ENCODE measurements at regions not wholly inside any gene's neighbourhood (a gene's known extent, or its start where the extent isn't known, plus 50 kb on each side); places are given as distances from the start of the nearest gene placed in this dataset.

GRCh38 chr5:67273689-67274356 lies 77.2 kb upstream of the CD180 start:
- H3K27ac ChIP-seq (ENCODE audit: low read depth in 1 of 2, low read length in 2 of 2) = no peak overlapping the region
- H3K4me3 ChIP-seq (ENCODE audit: low read depth in 1 of 3, low read length in 3 of 3) = no peak overlapping the region
- H3K9ac ChIP-seq (ENCODE audit: low read depth in 1 of 2, low read length in 2 of 2) = no peak overlapping the region
- peaks cover 6 to 8% (median 7%) of the 10 kb centered on the region in 4 donors for H3K4me1 ChIP-seq (ENCODE audit: control insufficient read depth in 4 of 4, insufficient read depth in 4 of 4, low read length in 3 of 4)
- 93% methylated on average over 9 of the region's 9 CpGs for WGBS
- TF ChIP-seq ZBTB33 (IDR thresholded peaks at IDR 0.05) = no peak
- no peak for TF ChIP-seq MAX (IDR thresholded peaks at IDR 0.05)
- no peak for TF ChIP-seq RAD21 (IDR thresholded peaks at IDR 0.05)
- no peak for TF ChIP-seq FOXA1 (IDR thresholded peaks at IDR 0.05)
- no peak for TF ChIP-seq RXRA (IDR thresholded peaks at IDR 0.05)
- no peak for TF ChIP-seq JUND (IDR thresholded peaks at IDR 0.05)
- TF ChIP-seq TAF1 (conservative IDR thresholded peaks at IDR 0.05) = no peak
- no peak for TF ChIP-seq NR2F2 (IDR thresholded peaks at IDR 0.05)
- no peak for TF ChIP-seq CTCF (IDR thresholded peaks at IDR 0.05; ENCODE audit: low read depth, low read length, missing input control)
- H3K36me3 ChIP-seq (ENCODE audit: control insufficient read depth in 4 of 4, insufficient read depth in 3 of 4, low read depth in 1 of 4, low read length in 3 of 4) = no peaks in the 10 kb centered on the region
- H3K27me3 ChIP-seq (ENCODE audit: control insufficient read depth in 4 of 4, insufficient read depth in 4 of 4, low read length in 3 of 4) = no peaks in the 10 kb centered on the region
- H3K9me3 ChIP-seq (ENCODE audit: control insufficient read depth in 4 of 4, low read length in 3 of 4) = peaks cover 4 to 11% (median 7%) of the 10 kb centered on the region in 4 donors
- no peak for DNase-seq (ENCODE audit: low spot score)

GRCh38 chr5:67272453-67273130 lies 76.0 kb upstream of the CD180 start:
- DNase-seq (ENCODE audit: low spot score) = no peak
- TF ChIP-seq YY1 (IDR thresholded peaks at IDR 0.05) (no peak), REST (IDR thresholded peaks at IDR 0.05) (no peak), TAF1 (conservative IDR thresholded peaks at IDR 0.05) (no peak), EGR1 (IDR thresholded peaks at IDR 0.05; ENCODE audit: low read depth in 2 of 2) (no peak), FOXA1 (IDR thresholded peaks at IDR 0.05) (no peak), SP1 (IDR thresholded peaks at IDR 0.05) (no peak), ZBTB33 (IDR thresholded peaks at IDR 0.05) (no peak), ATF3 (IDR thresholded peaks at IDR 0.05) (no peak), FOXA2 (IDR thresholded peaks at IDR 0.05) (no peak), RAD21 (IDR thresholded peaks at IDR 0.05) (no peak), CTCF (IDR thresholded peaks at IDR 0.05; ENCODE audit: low read depth, low read length, missing input control) (no peak), NR2F2 (IDR thresholded peaks at IDR 0.05) (no peak), HNF4A (conservative IDR thresholded peaks at IDR 0.05) (no peak), MAX (IDR thresholded peaks at IDR 0.05) (no peak), JUND (IDR thresholded peaks at IDR 0.05) (no peak), GABPA (IDR thresholded peaks at IDR 0.05 in 1 of 2, conservative IDR thresholded peaks at IDR 0.05 in 1 of 2) (no peak), RXRA (IDR thresholded peaks at IDR 0.05) (no peak)

More at GRCh38 chr5:67272453-67273130, 76.0 kb upstream of the CD180 start:
- WGBS = 63% methylated on average over 7 of the region's 7 CpGs
- Histone ChIP-seq H3K9ac (ENCODE audit: low read depth in 1 of 2, low read length in 2 of 2) (no peak overlapping the region), H3K4me3 (ENCODE audit: low read depth in 1 of 3, low read length in 3 of 3) (no peak overlapping the region), H3K9me3 (ENCODE audit: control insufficient read depth in 4 of 4, low read length in 3 of 4) (peaks cover 0 to 2% (median 0%) of the 10 kb centered on the region in 4 donors), H3K27me3 (ENCODE audit: control insufficient read depth in 4 of 4, insufficient read depth in 4 of 4, low read length in 3 of 4) (no peaks in the 10 kb centered on the region), H3K4me1 (ENCODE audit: control insufficient read depth in 4 of 4, insufficient read depth in 4 of 4, low read length in 3 of 4) (peaks cover 12 to 21% (median 20%) of the 10 kb centered on the region in 4 donors), H3K27ac (ENCODE audit: low read depth in 1 of 2, low read length in 2 of 2) (no peak overlapping the region), H3K36me3 (ENCODE audit: control insufficient read depth in 4 of 4, insufficient read depth in 3 of 4, low read depth in 1 of 4, low read length in 3 of 4) (no peaks in the 10 kb centered on the region)

Data from liver (tissue), 8 donors.